Epithelial cell of prostate (primary cell): ENCODE measurements at regions not wholly inside any gene's neighbourhood (a gene's known extent, or its start where the extent isn't known, plus 50 kb on each side); places are given as distances from the start of the nearest gene placed in this dataset.
"Not testable (repeated sequence)": the region's sequence is repeated elsewhere in the genome, so short reads cannot be mapped to it uniquely, and the experiment has no call there.

ENCODE experiments used
- DNase-seq: peaks from one replicate; pipeline ENCODE4 v3.0.0-alpha.2; 2011; ENCODE audit warnings: low read depth, low spot score
- H3K27ac ChIP-seq: fragments of 450-650 bp; 2 replicates; pipeline ENCODE4 v1.5.1; 2017; ENCODE audit warnings: mild to moderate bottlenecking

- no peak for DNase-seq
- H3K27ac ChIP-seq: no peak overlapping the region
Observed at GRCh38 chr10:106395041-106395749, 769.3 kb downstream of the SORCS1 start.

- H3K27ac ChIP-seq: no peak overlapping the region
Observed at GRCh38 chr10:106392778-106393177, 771.7 kb downstream of the SORCS1 start.

GRCh38 chr10:106387063-106387462 is 777.4 kb downstream of the SORCS1 start:
- DNase-seq: peak; percentile 6
- H3K27ac ChIP-seq: no peak overlapping the region

More at GRCh38 chr10:106392778-106393177, 771.7 kb downstream of the SORCS1 start:
- no peak for DNase-seq

GRCh38 chr10:106384496-106384895 is 780.0 kb downstream of the SORCS1 start:
- no peak for DNase-seq
- no peak overlapping the region for H3K27ac ChIP-seq

- no peak overlapping the region for H3K27ac ChIP-seq
- no peak for DNase-seq
Observed at GRCh38 chr10:106380706-106381105, 783.8 kb downstream of the SORCS1 start.

- no peak for DNase-seq
Observed at GRCh38 chr10:106378251-106378650, 786.3 kb downstream of the SORCS1 start.

GRCh38 chr10:106370751-106371150 is 793.8 kb downstream of the SORCS1 start:
- no peak for DNase-seq
- H3K27ac ChIP-seq: no peak overlapping the region

More at GRCh38 chr10:106378251-106378650, 786.3 kb downstream of the SORCS1 start:
- H3K27ac ChIP-seq: no peak overlapping the region

- peak; percentile 68 for DNase-seq
- peak overlapping the region; percentile 67 for H3K27ac ChIP-seq
Observed at GRCh38 chr10:106360870-106361269, 803.6 kb downstream of the SORCS1 start.

- H3K27ac ChIP-seq: no peak overlapping the region
- DNase-seq: no peak
Observed at GRCh38 chr10:106355450-106355849, 809.1 kb downstream of the SORCS1 start.

GRCh38 chr10:106348933-106349332 is 815.6 kb downstream of the SORCS1 start:
- H3K27ac ChIP-seq: no peak overlapping the region
- DNase-seq: no peak

- no peak for DNase-seq
Observed at GRCh38 chr10:106347547-106347946, 817.0 kb downstream of the SORCS1 start.

GRCh38 chr10:106343539-106343938 is 821.0 kb downstream of the SORCS1 start:
- not testable (repeated sequence) for H3K27ac ChIP-seq, DNase-seq

More at GRCh38 chr10:106347547-106347946, 817.0 kb downstream of the SORCS1 start:
- H3K27ac ChIP-seq: no peak overlapping the region

- no peak overlapping the region for H3K27ac ChIP-seq
- DNase-seq: no peak
Observed at GRCh38 chr10:106341356-106341755, 823.1 kb downstream of the SORCS1 start.

GRCh38 chr10:106338486-106338885 is 826.0 kb downstream of the SORCS1 start:
- DNase-seq: no peak
- H3K27ac ChIP-seq: no peak overlapping the region

GRCh38 chr10:106336874-106337273 is 827.6 kb downstream of the SORCS1 start:
- H3K27ac ChIP-seq: no peak overlapping the region
- DNase-seq: no peak

- no peak for DNase-seq
- no peak overlapping the region for H3K27ac ChIP-seq
Observed at GRCh38 chr10:106327747-106328146, 836.8 kb downstream of the SORCS1 start.

GRCh38 chr10:106320876-106321275 is 843.6 kb downstream of the SORCS1 start:
- no peak overlapping the region for H3K27ac ChIP-seq
- DNase-seq: no peak

- H3K27ac ChIP-seq: no peak overlapping the region
Observed at GRCh38 chr10:106320078-106320477, 844.4 kb downstream of the SORCS1 start.

GRCh38 chr10:106317554-106317953 is 847.0 kb downstream of the SORCS1 start:
- no peak overlapping the region for H3K27ac ChIP-seq
- DNase-seq: no peak

More at GRCh38 chr10:106320078-106320477, 844.4 kb downstream of the SORCS1 start:
- no peak for DNase-seq

GRCh38 chr10:106313041-106313440 is 851.5 kb downstream of the SORCS1 start:
- no peak for DNase-seq

GRCh38 chr10:106312087-106312486 is 852.4 kb downstream of the SORCS1 start:
- H3K27ac ChIP-seq: no peak overlapping the region
- DNase-seq: no peak

More at GRCh38 chr10:106313041-106313440, 851.5 kb downstream of the SORCS1 start:
- H3K27ac ChIP-seq: no peak overlapping the region

- no peak overlapping the region for H3K27ac ChIP-seq
- DNase-seq: no peak
Observed at GRCh38 chr10:106311590-106311989, 852.9 kb downstream of the SORCS1 start.
